Spleen (tissue), 7 donors: ENCODE measurements at regions not wholly inside any gene's neighbourhood (a gene's known extent, or its start where the extent isn't known, plus 50 kb on each side); places are given as distances from the start of the nearest gene placed in this dataset.

Experiments
- POLR2A ChIP-seq, 3 donors: fragments of 450-650 bp; IDR thresholded peaks; one replicate each; pipeline ENCODE4 v1.5.1; 2017; ENCODE audit warnings: antibody characterized with exemption in 3 of 3, mild to moderate bottlenecking in 1 of 3
- TF ChIP-seq, protein P1 (sequence below), 11 experiments: fragments of 200-600 bp in 7 of 11; fragments of 450-650 bp in 4 of 11; sonication (generic) in 4 of 11; IDR thresholded peaks in 8 of 11; conservative IDR thresholded peaks in 3 of 11; 1 replicate in 7 of 11; 2 replicates in 4 of 11; pipeline versions ENCODE4 v1.4.0 to v1.8.0; 2016 to 2021; ENCODE audit warnings: antibody characterized with exemption in 11 of 11, inconsistent platforms in 4 of 11, mild to moderate bottlenecking in 1 of 11
- donor health status: DM: no; HTN: no; CAD: no; lungs with moderate emphysema.
- donor health status: DM: no; HTN: no; CAD: no.
- donor health status: DM: no; HTN: no; CAD: no.

DNA sequence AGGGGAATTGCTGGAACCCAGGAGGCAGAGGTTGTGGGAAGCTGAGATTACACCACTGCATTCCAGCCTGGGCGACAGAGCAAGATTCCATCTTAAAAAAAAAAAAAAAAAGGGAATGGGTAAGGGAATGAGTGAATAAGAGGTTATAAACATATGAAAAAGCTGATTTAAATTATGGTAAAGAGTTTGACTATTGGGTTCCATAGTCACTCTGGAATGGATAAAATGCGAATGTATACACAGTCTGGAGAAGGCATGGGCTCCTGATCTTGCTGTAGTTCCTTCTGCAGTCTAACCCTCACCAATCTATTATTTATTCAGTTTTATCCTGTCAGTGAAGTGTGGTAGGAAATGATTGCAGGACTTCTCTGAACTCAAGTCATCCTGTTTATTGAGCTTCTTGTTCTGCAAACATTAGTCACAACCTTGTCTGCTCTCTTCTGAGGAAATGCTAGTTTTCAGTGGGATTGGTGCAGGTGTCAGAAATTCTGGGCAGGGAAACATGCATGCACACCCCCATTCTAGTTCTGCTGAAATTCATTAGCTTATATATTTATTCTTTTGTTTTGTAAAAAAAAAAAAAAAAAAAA, 190.9 kb upstream of the CFAP20DC start:
- TF ChIP-seq, protein P1, sequence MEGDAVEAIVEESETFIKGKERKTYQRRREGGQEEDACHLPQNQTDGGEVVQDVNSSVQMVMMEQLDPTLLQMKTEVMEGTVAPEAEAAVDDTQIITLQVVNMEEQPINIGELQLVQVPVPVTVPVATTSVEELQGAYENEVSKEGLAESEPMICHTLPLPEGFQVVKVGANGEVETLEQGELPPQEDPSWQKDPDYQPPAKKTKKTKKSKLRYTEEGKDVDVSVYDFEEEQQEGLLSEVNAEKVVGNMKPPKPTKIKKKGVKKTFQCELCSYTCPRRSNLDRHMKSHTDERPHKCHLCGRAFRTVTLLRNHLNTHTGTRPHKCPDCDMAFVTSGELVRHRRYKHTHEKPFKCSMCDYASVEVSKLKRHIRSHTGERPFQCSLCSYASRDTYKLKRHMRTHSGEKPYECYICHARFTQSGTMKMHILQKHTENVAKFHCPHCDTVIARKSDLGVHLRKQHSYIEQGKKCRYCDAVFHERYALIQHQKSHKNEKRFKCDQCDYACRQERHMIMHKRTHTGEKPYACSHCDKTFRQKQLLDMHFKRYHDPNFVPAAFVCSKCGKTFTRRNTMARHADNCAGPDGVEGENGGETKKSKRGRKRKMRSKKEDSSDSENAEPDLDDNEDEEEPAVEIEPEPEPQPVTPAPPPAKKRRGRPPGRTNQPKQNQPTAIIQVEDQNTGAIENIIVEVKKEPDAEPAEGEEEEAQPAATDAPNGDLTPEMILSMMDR (IDR thresholded peaks at IDR 0.05 in 8 of 11, conservative IDR thresholded peaks at IDR 0.05 in 3 of 11), result no peak
- no peak for TF ChIP-seq POLR2A (IDR thresholded peaks at IDR 0.05)
